Mucosa of descending colon (tissue), 3 donors: ENCODE measurements at regions not wholly inside any gene's neighbourhood (a gene's known extent, or its start where the extent isn't known, plus 50 kb on each side); places are given as distances from the start of the nearest gene placed in this dataset.

Experiments
- ATAC-seq: fragments of 200-7000 bp; cut with Tn5 transposase; one replicate; pipeline ENCODE4 v1.9.1; 2020; ENCODE audit warnings: mild to moderate bottlenecking, moderate library complexity
- DNase-seq, 3 donors: peaks; one replicate each; pipeline ENCODE4 v3.0.0-alpha.2; 2020
- H3K36me3 ChIP-seq: fragments of 200-600 bp; one replicate; pipeline ENCODE4 v1.8.0; 2021; ENCODE audit warnings: low read depth, mild to moderate bottlenecking
- H3K4me1 ChIP-seq: fragments of 200-600 bp; one replicate; pipeline ENCODE4 v1.8.0; 2021; ENCODE audit warnings: low read depth, mild to moderate bottlenecking
- H3K4me3 ChIP-seq: fragments of 200-600 bp; one replicate; pipeline ENCODE4 v1.8.0; 2021; ENCODE audit warnings: mild to moderate bottlenecking
- H3K9me3 ChIP-seq: fragments of 200-600 bp; one replicate; pipeline ENCODE4 v1.8.0; 2021; ENCODE audit warnings: mild to moderate bottlenecking
- intact Hi-C, 2 donors: fragments of 100-400 bp; cut with DNase I in 1 of 2; cut with micrococcal nuclease in 1 of 2; formaldehyde crosslinking; loops; one replicate each; pipeline versions ENCODE4 v1.11.0 to v1.11.1; 2022; cut with DNase I, micrococcal nuclease
- TF ChIP-seq, protein P1 (sequence below): fragments of 200-600 bp; IDR thresholded peaks from one replicate; pipeline ENCODE4 v1.8.0; 2022; ENCODE audit warnings: antibody characterized with exemption, mild to moderate bottlenecking
- donor health status: DM: no; HTN: no; CAD: no; lungs with moderate emphysema.
- donor health status: DM: no; HTN: no; CAD: no.
- donor health status: DM: no; HTN: yes; CAD: no.

DNA sequence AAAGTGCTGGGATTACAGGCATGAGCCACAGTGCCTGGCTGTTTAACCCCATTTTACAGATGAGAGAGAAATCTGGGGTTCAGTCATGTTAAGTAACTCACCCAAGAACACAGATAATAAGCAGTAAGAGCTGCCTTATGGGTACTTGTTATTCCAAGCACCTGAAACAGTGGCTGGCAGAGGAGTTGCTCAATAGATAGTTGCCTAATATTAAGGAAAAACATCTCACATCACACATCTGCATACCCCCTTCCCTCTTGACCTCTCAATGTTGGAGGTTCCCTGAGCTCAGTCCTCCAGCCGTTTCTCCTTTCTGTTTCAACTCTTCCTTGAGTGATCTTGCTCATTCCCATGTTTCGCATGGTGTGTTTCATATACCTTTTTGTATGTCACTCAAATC is 401.9 kb downstream of the KLF12 start:
- TF ChIP-seq, protein P1, sequence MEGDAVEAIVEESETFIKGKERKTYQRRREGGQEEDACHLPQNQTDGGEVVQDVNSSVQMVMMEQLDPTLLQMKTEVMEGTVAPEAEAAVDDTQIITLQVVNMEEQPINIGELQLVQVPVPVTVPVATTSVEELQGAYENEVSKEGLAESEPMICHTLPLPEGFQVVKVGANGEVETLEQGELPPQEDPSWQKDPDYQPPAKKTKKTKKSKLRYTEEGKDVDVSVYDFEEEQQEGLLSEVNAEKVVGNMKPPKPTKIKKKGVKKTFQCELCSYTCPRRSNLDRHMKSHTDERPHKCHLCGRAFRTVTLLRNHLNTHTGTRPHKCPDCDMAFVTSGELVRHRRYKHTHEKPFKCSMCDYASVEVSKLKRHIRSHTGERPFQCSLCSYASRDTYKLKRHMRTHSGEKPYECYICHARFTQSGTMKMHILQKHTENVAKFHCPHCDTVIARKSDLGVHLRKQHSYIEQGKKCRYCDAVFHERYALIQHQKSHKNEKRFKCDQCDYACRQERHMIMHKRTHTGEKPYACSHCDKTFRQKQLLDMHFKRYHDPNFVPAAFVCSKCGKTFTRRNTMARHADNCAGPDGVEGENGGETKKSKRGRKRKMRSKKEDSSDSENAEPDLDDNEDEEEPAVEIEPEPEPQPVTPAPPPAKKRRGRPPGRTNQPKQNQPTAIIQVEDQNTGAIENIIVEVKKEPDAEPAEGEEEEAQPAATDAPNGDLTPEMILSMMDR: no peak
- DNase-seq: no peak
- Histone ChIP-seq H3K4me1 (no peaks in the 10 kb centered on the region), H3K36me3 (no peaks in the 10 kb centered on the region), H3K9me3 (no peaks in the 10 kb centered on the region), H3K4me3 (no peak overlapping the region)
- no peak for ATAC-seq
- intact Hi-C loops: no loop called here

DNA sequence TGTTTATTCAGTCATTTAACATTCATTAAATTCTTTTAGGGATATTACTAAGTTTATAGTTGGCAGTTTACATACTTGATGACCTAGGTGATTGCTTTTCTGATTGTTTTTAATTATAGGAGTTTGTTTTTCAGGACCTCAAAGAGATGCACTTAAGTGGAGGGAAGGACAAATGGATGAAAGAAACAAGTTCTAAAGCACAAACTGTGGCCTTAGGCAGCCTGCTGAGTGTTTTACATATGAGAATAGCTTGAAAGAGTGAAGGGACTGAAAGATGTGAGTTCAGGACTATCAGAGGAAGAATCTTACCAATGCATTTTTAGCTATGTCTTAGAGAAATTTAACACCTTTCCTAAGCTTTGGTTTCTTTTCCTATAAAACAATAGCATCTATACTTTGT is 402.6 kb downstream of the KLF12 start:
- Histone ChIP-seq H3K36me3 (no peaks in the 10 kb centered on the region), H3K9me3 (no peaks in the 10 kb centered on the region), H3K4me3 (no peak overlapping the region), H3K4me1 (no peaks in the 10 kb centered on the region)
- TF ChIP-seq, protein P1: no peak
- DNase-seq: no peak
- no peak for ATAC-seq
- intact Hi-C loops: no loop called here

DNA sequence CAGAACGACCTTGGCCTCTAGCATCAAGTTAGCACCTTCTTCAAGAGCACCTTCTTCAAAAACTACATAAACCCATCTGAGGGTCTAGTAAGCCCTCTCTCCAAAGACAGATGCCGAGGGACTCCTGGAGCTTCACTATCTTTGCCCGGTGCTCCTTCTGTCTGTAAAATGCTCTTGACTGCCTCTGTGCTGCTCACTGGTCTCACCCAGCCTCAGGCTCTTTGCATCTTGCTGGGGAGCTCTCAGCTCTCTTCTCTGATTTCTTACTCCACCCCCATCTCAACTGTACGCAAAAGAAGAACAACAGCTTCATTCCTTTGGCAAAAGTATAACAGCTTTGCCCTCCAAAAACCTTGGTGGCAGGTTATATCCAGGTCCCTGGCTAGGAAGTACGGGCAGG is 404.2 kb downstream of the KLF12 start:
- intact Hi-C loops: no loop called here
- ATAC-seq: no peak

DNA sequence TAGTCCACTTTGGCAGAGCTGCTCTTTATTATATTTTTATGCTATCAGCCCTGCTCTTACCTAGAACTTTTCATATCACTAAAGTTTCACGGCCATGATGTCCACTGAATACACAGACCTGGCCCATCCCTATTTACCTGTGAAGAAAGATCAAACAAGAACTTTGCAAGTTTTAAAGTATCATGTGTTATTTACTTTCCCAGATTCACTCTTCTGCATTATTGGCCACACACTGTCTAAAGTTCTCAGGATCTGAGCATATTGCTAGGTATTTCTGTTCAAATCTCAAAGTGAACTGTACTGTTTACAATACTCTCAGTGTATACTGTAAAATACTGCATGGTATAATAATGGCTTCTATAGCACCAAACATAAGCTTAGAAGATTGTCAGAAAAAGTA is 405.2 kb downstream of the KLF12 start:
- DNase-seq (no peak), ATAC-seq (peak; percentile 30)
- no peaks in the 10 kb centered on the region for H3K9me3 ChIP-seq
- TF ChIP-seq, protein P1: no peak
- H3K36me3 ChIP-seq: no peaks in the 10 kb centered on the region
- H3K4me3 ChIP-seq: no peak overlapping the region
- H3K4me1 ChIP-seq: no peaks in the 10 kb centered on the region
- intact Hi-C loops: no loop called here

More for the DNA sequence above, 404.2 kb downstream of the KLF12 start:
- TF ChIP-seq, protein P1: no peak
- Histone ChIP-seq H3K4me1 (no peaks in the 10 kb centered on the region), H3K36me3 (no peaks in the 10 kb centered on the region), H3K4me3 (no peak overlapping the region), H3K9me3 (no peaks in the 10 kb centered on the region)
- no peak for DNase-seq

DNA sequence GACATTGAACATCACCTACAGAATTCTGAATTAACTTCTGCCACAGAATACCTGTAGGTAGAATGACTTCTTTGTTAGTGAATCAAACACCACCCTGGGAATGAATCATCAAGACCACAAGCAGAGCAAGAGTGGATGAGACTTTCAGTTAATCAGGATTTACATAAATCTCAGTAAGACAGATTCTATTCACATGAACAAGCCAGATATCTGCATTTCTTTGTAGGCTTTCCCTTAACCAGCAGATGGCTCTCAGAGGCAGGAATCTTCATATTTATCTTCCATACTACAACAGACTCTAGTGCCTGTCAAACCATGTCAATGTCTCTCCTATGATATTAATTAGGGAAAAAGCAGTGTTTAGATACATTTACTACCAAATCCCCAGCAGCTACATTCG is 412.1 kb downstream of the KLF12 start:
- H3K9me3 ChIP-seq: no peaks in the 10 kb centered on the region
- DNase-seq (no peak), ATAC-seq (peak; percentile 28)
- intact Hi-C loops: no loop called here
- H3K4me3 ChIP-seq: no peak overlapping the region
- H3K36me3 ChIP-seq: no peaks in the 10 kb centered on the region
- peaks cover 8% of the 10 kb centered on the region for H3K4me1 ChIP-seq
- TF ChIP-seq, protein P1: no peak

DNA sequence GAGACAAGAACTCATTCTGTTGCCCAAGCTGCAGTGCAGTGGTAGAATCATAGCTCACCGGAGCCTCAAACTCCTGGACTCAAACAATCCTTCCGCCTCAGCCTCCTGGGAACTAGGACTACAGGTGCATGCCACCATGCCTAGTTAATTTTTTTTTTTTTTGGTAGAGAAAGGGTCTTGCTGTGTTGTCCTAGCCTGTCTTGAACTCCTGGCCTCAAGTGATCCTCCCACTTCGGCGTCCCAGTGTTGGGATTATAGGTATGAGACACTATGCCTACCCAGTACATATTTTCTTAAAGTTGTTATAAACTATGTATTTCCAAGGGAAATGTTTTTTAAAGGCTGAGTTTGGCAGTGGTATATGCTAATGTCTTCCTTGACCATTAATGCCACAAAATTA is 412.6 kb downstream of the KLF12 start:
- ATAC-seq: no peak
- Histone ChIP-seq H3K36me3 (no peaks in the 10 kb centered on the region), H3K4me3 (no peak overlapping the region), H3K4me1 (peaks cover 12% of the 10 kb centered on the region), H3K9me3 (no peaks in the 10 kb centered on the region)
- TF ChIP-seq, protein P1: no peak
- intact Hi-C loops: no loop called here
- DNase-seq: no peak
